Effector memory CD8-positive, alpha-beta T cell (primary cell): ENCODE measurements at regions not wholly inside any gene's neighbourhood (a gene's known extent, or its start where the extent isn't known, plus 50 kb on each side); places are given as distances from the start of the nearest gene placed in this dataset.

Experiments used
- ATAC-seq: fragments of 150-1000 bp; cut with Tn5 transposase; replicated peaks from 2 replicates; pipeline ENCODE4 v1.10.0; 2021; ENCODE audit warnings: mild to moderate bottlenecking, moderate library complexity
- DNase-seq, 3 experiments: peaks; one replicate each; pipeline ENCODE4 v3.0.0; 2021
- H3K27ac Mint-ChIP-seq, 2 donors: one replicate each; pipeline ENCODE4 v1.8.0; 2022; ENCODE audit warnings: mild to moderate bottlenecking in 2 of 2, mixed read lengths in 2 of 2, moderate library complexity in 2 of 2
- H3K27me3 Mint-ChIP-seq, 2 donors: one replicate each; pipeline ENCODE4 v1.8.0; 2022; ENCODE audit warnings: mixed read lengths in 2 of 2
- H3K36me3 Mint-ChIP-seq: one replicate; pipeline ENCODE4 v1.8.0; 2022; ENCODE audit warnings: mild to moderate bottlenecking, moderate library complexity, mixed read lengths; ENCODE audit not compliant: insufficient read depth
- H3K4me1 Mint-ChIP-seq, 2 donors: one replicate each; pipeline ENCODE4 v1.8.0; 2022; ENCODE audit warnings: low read depth in 2 of 2, mixed read lengths in 2 of 2
- H3K4me3 Mint-ChIP-seq, 2 donors: one replicate each; pipeline ENCODE4 v1.8.0; 2022; ENCODE audit warnings: mild to moderate bottlenecking in 2 of 2, mixed read lengths in 2 of 2, moderate library complexity in 2 of 2
- H3K9me3 Mint-ChIP-seq, 2 donors: one replicate each; pipeline ENCODE4 v1.8.0; 2022; ENCODE audit warnings: mixed read lengths in 2 of 2

- Mint-ChIP-seq H3K36me3 (no peaks in the 10 kb centered on the region), H3K4me3 (no peak overlapping the region), H3K27ac (no peak overlapping the region), H3K9me3 (no peaks in the 10 kb centered on the region), H3K4me1 (no peaks in the 10 kb centered on the region), H3K27me3 (no peaks in the 10 kb centered on the region)
- DNase-seq (no peak), ATAC-seq (no peak)
Observed at GRCh38 chr4:149248191-149248764, 567.4 kb downstream of the IQCM start.

DNA sequence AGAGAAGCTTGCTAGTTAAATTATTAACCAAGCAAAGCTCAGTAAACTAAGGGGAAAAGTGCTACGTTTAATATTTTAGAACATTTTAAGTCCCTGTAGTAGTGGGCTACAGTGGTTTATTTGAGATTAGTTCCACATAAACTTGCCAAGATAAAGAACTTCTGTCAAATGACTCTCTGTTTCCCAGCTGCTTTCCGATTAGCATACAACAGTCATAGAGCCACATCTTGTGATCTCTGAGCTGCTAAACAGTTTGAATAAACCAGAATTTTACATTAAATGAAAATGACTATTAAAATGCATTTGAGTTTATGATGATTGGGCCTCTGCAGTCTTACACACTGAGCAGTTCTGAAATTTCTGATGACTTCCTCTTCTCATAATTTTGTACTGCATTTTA lies 568.5 kb downstream of the IQCM start:
- Mint-ChIP-seq H3K4me1 (no peaks in the 10 kb centered on the region), H3K9me3 (no peaks in the 10 kb centered on the region), H3K27ac (no peak overlapping the region), H3K4me3 (no peak overlapping the region), H3K27me3 (no peaks in the 10 kb centered on the region), H3K36me3 (no peaks in the 10 kb centered on the region)
- no peak for ATAC-seq
- DNase-seq, result no peak

GRCh38 chr4:149245333-149245732 lies 570.3 kb downstream of the IQCM start:
- Mint-ChIP-seq H3K27ac (no peak overlapping the region), H3K4me1 (no peaks in the 10 kb centered on the region), H3K36me3 (no peaks in the 10 kb centered on the region), H3K27me3 (no peaks in the 10 kb centered on the region), H3K4me3 (no peak overlapping the region), H3K9me3 (no peaks in the 10 kb centered on the region)
- DNase-seq (no peak), ATAC-seq (no peak)

DNA sequence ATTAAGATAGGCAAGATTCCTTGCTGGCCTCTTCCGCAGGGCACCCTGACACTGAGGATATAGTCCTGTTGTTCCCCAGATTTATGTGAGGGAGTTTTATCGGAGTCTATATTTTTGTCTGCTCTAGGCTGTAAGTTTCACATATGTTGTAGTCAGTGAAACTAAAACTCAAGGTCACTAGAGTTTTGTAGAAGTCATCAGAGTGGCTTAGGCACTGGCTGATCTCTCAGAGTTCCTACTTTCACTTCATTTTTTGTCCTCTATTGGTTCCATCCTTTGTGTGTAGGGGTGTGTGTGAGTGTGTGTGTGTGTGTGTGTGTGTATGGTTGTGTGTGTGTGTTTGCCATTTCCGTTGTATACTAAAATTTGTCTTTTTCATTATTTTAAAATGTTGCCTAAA lies 577.5 kb downstream of the IQCM start:
- Mint-ChIP-seq H3K27ac (no peak overlapping the region), H3K27me3 (no peaks in the 10 kb centered on the region), H3K4me1 (no peaks in the 10 kb centered on the region), H3K9me3 (no peaks in the 10 kb centered on the region), H3K4me3 (no peak overlapping the region), H3K36me3 (no peaks in the 10 kb centered on the region)
- DNase-seq, result no peak
- ATAC-seq, result no peak

DNA sequence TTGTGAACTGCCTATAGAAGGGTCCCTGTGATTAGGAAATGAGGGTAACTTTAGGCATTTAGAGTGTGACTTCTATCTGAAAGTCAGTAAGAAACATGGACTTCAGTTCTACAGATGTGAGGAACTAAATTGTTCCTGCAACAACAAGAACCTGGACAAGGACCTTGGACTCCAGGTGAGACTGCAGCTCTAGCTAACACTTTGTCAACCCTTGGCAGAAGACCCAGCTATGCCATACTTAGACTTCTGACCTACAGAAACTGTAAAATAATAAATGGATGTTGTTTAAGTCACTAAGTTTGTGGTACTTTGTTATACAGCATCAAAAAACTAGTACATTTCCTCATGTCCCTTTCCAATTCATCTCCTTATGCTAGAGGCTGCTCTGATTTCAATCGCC lies 580.8 kb downstream of the IQCM start:
- H3K36me3 Mint-ChIP-seq, result peaks cover 3% of the 10 kb centered on the region
- no peak overlapping the region for H3K27ac Mint-ChIP-seq
- H3K27me3 Mint-ChIP-seq, result no peaks in the 10 kb centered on the region
- no peak overlapping the region for H3K4me3 Mint-ChIP-seq
- no peaks in the 10 kb centered on the region for H3K4me1 Mint-ChIP-seq
- ATAC-seq (no peak), DNase-seq (no peak)
- H3K9me3 Mint-ChIP-seq, result peaks cover 0 to 12% of the 10 kb centered on the region in 2 donors

DNA sequence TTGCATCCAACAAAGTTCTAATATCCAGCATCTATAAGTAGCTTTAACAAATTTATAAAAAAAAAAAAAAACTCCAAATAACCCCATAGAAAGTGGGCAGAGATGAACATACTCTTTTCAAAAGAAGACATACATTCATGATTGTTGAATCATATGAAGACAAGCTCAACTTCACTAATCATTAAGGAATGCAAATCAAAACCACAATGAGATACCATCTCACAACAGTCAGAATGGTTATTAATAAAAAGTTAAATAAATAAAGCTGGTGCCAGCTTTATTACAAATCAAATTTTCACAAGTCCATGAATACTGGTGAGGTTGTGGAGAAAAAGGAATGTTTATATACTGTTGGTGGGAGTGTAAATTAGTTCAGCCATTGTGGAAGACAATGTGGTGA lies 592.0 kb downstream of the IQCM start:
- Mint-ChIP-seq H3K27ac (no peak overlapping the region), H3K36me3 (no peaks in the 10 kb centered on the region), H3K4me1 (no peaks in the 10 kb centered on the region), H3K9me3 (peaks cover 0 to 6% of the 10 kb centered on the region in 2 donors), H3K4me3 (no peak overlapping the region), H3K27me3 (no peaks in the 10 kb centered on the region)
- ATAC-seq, result no peak
- no peak for DNase-seq

GRCh38 chr4:149218672-149219071 lies 597.0 kb downstream of the IQCM start:
- peaks cover 0 to 6% of the 10 kb centered on the region in 2 donors for H3K9me3 Mint-ChIP-seq
- no peak overlapping the region for H3K27ac Mint-ChIP-seq
- no peak for ATAC-seq
- no peaks in the 10 kb centered on the region for H3K4me1 Mint-ChIP-seq
- DNase-seq, result no peak
- no peaks in the 10 kb centered on the region for H3K27me3 Mint-ChIP-seq
- no peaks in the 10 kb centered on the region for H3K36me3 Mint-ChIP-seq
- no peak overlapping the region for H3K4me3 Mint-ChIP-seq

DNA sequence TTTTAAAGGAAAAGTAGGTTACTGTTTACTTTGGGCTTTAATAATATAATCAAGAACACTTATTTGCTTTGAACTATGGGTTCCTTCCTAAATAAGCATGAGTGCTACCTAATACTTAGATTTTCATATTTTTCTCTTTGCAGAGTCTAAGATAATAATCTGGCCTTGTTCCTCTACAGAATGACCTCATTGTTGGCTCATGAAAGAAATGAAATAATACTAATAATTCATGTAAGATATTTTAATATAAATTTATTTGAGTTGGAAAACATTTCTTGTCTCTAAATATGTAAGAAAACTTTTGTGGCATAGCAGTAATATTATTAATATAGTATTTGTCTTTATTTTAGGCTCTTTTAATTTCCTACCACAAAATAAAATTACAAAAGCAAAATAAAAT lies 601.3 kb downstream of the IQCM start:
- peaks cover 0 to 2% of the 10 kb centered on the region in 2 donors for H3K9me3 Mint-ChIP-seq
- DNase-seq, result no peak

GRCh38 chr4:149211876-149212275 lies 603.8 kb downstream of the IQCM start:
- DNase-seq, result no peak
- no peaks in the 10 kb centered on the region for H3K27me3 Mint-ChIP-seq
- H3K4me3 Mint-ChIP-seq, result no peak overlapping the region
- H3K9me3 Mint-ChIP-seq, result no peaks in the 10 kb centered on the region
- H3K36me3 Mint-ChIP-seq, result no peaks in the 10 kb centered on the region
- no peak overlapping the region for H3K27ac Mint-ChIP-seq
- H3K4me1 Mint-ChIP-seq, result no peaks in the 10 kb centered on the region
- ATAC-seq, result no peak

More for the DNA sequence above, 601.3 kb downstream of the IQCM start:
- no peak overlapping the region for H3K4me3 Mint-ChIP-seq
- no peaks in the 10 kb centered on the region for H3K36me3 Mint-ChIP-seq
- no peak overlapping the region for H3K27ac Mint-ChIP-seq
- H3K27me3 Mint-ChIP-seq, result no peaks in the 10 kb centered on the region
- no peak for ATAC-seq
- H3K4me1 Mint-ChIP-seq, result no peaks in the 10 kb centered on the region

DNA sequence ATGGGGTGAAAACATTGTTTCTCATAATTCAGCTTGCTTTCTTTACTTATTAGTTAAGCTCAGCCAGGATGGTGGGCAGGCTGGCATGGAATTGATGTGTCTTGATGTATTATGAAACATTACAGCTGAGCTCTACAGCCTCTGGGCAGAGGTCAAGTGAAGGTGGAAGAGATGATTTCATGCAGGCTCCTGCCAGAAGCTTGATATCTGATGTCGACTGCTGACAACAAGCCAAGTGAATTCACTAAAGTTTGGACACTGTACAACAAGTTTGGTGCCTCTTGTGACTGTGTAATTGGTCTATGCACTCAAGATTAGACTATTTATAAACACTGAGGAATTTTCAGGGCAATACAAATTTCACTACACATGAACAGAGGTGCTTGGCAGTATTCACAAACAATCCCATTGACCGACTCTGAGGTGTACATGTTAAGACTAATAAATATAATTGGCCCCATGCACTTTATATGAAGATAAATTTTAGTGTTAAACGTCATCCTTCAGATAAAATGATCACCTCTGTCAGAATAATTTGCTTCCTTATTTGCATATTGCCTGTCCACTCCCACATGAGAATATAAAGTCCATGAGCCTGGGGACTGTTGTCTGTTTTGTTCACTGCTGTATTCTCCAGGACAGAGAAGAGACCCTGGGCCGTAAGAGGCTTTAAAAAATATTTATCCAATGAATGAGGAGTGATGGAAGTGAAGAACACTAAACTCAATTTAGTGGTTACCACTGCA lies 612.2 kb downstream of the IQCM start:
- Mint-ChIP-seq H3K27ac (no peak overlapping the region), H3K4me3 (no peak overlapping the region), H3K27me3 (no peaks in the 10 kb centered on the region), H3K9me3 (no peaks in the 10 kb centered on the region), H3K36me3 (no peaks in the 10 kb centered on the region), H3K4me1 (no peaks in the 10 kb centered on the region)
- ATAC-seq, result no peak
- no peak for DNase-seq

DNA sequence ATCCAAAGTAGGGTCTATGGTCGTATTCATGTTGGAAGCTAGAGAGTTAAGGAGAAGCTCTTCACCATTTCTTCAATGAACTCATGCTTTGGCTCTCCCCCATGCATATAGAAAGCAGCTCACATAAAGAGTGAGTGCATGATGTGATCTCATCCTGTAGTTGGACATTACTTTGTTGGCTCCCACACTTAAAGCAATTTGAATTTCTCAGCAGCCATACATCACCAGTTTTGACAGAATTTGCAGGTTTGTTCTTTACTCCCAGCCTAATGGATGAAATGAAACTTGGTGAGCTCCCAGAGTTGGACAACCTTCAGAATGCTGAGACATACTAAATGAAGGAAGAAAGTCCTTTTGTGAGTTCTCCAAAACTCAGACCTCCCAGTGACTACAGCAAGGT lies 613.5 kb downstream of the IQCM start:
- H3K9me3 Mint-ChIP-seq, result no peaks in the 10 kb centered on the region
- no peaks in the 10 kb centered on the region for H3K27me3 Mint-ChIP-seq
- no peaks in the 10 kb centered on the region for H3K36me3 Mint-ChIP-seq
- DNase-seq (no peak), ATAC-seq (no peak)
- H3K27ac Mint-ChIP-seq, result no peak overlapping the region
- H3K4me1 Mint-ChIP-seq, result no peaks in the 10 kb centered on the region
- no peak overlapping the region for H3K4me3 Mint-ChIP-seq

DNA sequence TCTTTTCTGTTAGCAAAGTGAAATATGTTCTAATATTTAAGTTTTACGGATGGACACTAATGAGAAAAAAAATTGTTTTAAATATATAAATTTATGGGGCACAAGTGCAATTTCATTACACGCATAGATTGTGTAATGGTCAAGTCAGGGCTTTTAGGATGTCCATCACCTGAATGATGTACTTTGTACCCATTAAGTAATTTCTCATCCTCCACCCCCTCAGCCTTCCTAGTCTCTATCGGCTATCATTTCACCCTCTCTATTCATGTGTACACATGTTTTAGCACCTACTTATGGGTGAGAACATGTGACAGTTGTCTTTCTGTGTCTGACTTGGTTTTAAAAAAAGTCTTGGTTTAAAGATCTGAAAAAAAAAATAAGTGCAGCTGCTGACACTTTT lies 616.0 kb downstream of the IQCM start:
- Mint-ChIP-seq H3K4me1 (no peaks in the 10 kb centered on the region), H3K27me3 (no peaks in the 10 kb centered on the region), H3K36me3 (no peaks in the 10 kb centered on the region), H3K4me3 (no peak overlapping the region), H3K27ac (no peak overlapping the region), H3K9me3 (no peaks in the 10 kb centered on the region)
- DNase-seq (no peak), ATAC-seq (no peak)

DNA sequence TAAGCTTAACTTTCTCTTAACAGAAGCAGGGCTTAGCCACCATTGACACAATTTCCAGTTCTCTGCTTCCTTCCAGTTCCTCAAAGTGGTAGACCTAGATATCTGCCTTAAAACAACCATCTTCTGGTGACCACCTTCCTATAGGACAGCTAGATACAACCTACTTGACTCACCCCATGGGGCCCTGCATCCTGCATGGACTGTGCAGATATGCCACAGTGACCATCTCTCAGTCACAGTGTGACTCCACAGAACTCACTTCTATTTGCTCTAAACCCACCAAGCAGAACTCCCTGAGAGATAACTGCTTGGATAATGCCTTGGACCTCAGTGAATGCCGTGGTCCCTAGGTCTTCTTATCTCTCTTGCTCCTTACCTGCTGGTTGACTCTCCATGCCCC lies 621.6 kb downstream of the IQCM start:
- ATAC-seq (no peak), DNase-seq (no peak)
- Mint-ChIP-seq H3K27me3 (no peaks in the 10 kb centered on the region), H3K4me3 (no peak overlapping the region), H3K27ac (no peak overlapping the region), H3K36me3 (no peaks in the 10 kb centered on the region), H3K4me1 (no peaks in the 10 kb centered on the region), H3K9me3 (peaks cover 0 to 2% of the 10 kb centered on the region in 2 donors)

- H3K4me1 Mint-ChIP-seq, result no peaks in the 10 kb centered on the region
- DNase-seq (no peak), ATAC-seq (no peak)
- no peak overlapping the region for H3K4me3 Mint-ChIP-seq
- peaks cover 0 to 5% of the 10 kb centered on the region in 2 donors for H3K9me3 Mint-ChIP-seq
- no peaks in the 10 kb centered on the region for H3K27me3 Mint-ChIP-seq
- H3K36me3 Mint-ChIP-seq, result no peaks in the 10 kb centered on the region
- no peak overlapping the region for H3K27ac Mint-ChIP-seq
Observed at GRCh38 chr4:149187726-149188125, 627.9 kb downstream of the IQCM start.
